ENCODE measurements at regions not wholly inside any gene's neighbourhood (a gene's known extent, or its start where the extent isn't known, plus 50 kb on each side); places are given as distances from the start of the nearest gene placed in this dataset.

DNA sequence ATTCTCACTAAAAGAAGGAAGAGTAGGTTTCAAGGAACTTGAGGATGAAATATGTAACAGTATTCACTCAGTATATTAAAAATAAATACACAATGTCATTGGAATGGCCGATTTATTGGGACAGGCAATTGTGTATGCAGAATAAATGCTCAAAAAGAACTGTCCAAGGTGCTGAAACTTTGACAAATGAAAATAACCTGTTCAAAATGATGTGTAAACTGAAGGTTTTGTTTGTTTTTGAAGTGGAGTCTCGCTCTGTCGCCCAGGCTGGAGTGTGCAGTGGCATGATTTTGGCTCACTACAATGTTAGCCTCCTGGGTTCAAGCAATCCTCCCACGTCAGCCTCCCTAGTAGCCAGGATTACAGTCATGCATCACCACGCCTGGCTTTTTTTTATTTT lies 318.7 kb upstream of the RBFOX1 start:
- Histone ChIP-seq H3K27ac (no peak overlapping the region), H3K4me1 (no peaks in the 10 kb centered on the region), H3K9me3 (no peaks in the 10 kb centered on the region), H3K36me3 (no peaks in the 10 kb centered on the region), H3K27me3 (no peaks in the 10 kb centered on the region), H3K4me3 (no peak overlapping the region)
- DNase-seq = no peak
- intact Hi-C loops (cut with DNase I; ENCODE audit: low total_unique reads) = no loop called here
- no peak for TF ChIP-seq CTCF (IDR thresholded peaks at IDR 0.05)
- no peak for TF ChIP-seq POLR2A (IDR thresholded peaks at IDR 0.05)

GRCh38 chr16:7004266-7004665 lies 328.4 kb upstream of the RBFOX1 start:
- no peak for TF ChIP-seq POLR2A (IDR thresholded peaks at IDR 0.05)
- no peak for TF ChIP-seq CTCF (IDR thresholded peaks at IDR 0.05)

DNA sequence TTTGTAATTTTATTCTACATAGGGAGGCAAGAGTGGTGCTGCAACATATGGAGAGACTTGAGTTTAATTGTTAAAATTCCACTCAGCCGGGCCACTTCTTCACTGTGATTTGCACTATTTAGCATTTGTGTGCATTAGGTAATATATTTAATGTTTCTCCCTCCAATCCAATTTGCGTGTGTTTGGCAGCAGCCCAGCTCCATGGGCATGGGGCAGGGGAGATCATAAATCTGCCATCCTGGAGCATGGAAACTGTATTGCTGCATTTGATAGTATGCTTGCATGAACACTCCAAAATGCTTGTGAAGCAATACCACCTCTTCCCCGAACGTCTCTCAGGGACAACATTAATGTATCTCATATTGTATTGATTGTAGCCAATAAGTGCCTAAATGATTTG lies 339.1 kb upstream of the RBFOX1 start:
- H3K9me3 ChIP-seq = no peaks in the 10 kb centered on the region
- H3K36me3 ChIP-seq = no peaks in the 10 kb centered on the region
- H3K27me3 ChIP-seq = no peaks in the 10 kb centered on the region
- H3K4me1 ChIP-seq = no peaks in the 10 kb centered on the region
- no peak overlapping the region for H3K27ac ChIP-seq
- TF ChIP-seq CTCF (IDR thresholded peaks at IDR 0.05) = no peak
- no peak for TF ChIP-seq POLR2A (IDR thresholded peaks at IDR 0.05)
- intact Hi-C loops (cut with DNase I; ENCODE audit: low total_unique reads) = no loop called here
- H3K4me3 ChIP-seq = no peak overlapping the region
- DNase-seq = no peak

More at GRCh38 chr16:7004266-7004665, 328.4 kb upstream of the RBFOX1 start:
- H3K27me3 ChIP-seq = no peaks in the 10 kb centered on the region
- no peaks in the 10 kb centered on the region for H3K36me3 ChIP-seq
- H3K9me3 ChIP-seq = no peaks in the 10 kb centered on the region
- DNase-seq = no peak
- H3K27ac ChIP-seq = no peak overlapping the region
- no peaks in the 10 kb centered on the region for H3K4me1 ChIP-seq
- H3K4me3 ChIP-seq = no peak overlapping the region
- intact Hi-C loops (cut with DNase I; ENCODE audit: low total_unique reads) = no loop called here

DNA sequence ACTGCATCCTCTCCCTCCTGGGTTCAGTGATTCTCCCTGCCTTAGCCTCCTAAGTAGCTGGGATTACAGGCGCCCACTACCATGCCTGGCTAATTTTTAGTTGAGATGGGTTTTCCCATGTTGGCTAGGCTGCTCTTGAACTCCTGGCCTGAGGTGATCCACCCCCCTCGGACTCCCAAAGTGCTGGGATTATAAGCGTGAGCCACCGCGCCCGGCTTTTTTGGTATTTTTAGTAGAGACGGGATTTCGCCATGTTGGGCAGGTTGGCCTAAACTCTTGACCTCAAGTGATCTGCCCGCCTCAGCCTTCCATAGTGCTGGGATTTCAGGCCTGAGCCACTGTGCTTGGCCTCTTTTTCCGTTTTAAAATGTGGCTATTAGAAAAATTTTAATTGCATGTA lies 343.8 kb upstream of the RBFOX1 start:
- H3K27ac ChIP-seq = no peak overlapping the region
- H3K27me3 ChIP-seq = no peaks in the 10 kb centered on the region
- intact Hi-C loops (cut with DNase I; ENCODE audit: low total_unique reads) = no loop called here
- no peaks in the 10 kb centered on the region for H3K36me3 ChIP-seq
- no peak for TF ChIP-seq CTCF (IDR thresholded peaks at IDR 0.05)
- TF ChIP-seq POLR2A (IDR thresholded peaks at IDR 0.05) = no peak
- H3K4me1 ChIP-seq = no peaks in the 10 kb centered on the region
- no peaks in the 10 kb centered on the region for H3K9me3 ChIP-seq
- no peak overlapping the region for H3K4me3 ChIP-seq
- no peak for DNase-seq

DNA sequence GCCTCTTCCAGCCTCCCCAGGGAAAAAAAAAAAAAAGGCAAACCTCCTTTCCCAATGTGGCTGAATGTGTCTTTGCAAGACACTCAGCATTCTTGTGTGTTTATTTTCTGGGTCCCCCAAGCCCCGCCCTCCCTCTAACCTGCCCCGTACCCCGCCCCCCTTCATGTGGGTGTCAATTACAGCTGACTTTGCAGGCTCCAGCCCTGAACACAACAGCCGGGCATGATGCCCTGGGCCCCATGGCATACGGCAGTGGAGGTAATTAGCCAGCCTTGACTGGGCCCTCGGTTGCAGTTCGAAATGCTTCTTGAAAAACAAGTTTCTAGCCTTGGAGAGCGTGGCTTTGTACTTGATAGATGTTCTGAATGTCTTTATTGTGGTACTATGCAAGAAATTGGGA lies 354.7 kb upstream of the RBFOX1 start:
- Histone ChIP-seq H3K4me1 (no peaks in the 10 kb centered on the region), H3K27ac (no peak overlapping the region), H3K4me3 (no peak overlapping the region), H3K27me3 (no peaks in the 10 kb centered on the region), H3K36me3 (no peaks in the 10 kb centered on the region), H3K9me3 (no peaks in the 10 kb centered on the region)
- TF ChIP-seq POLR2A (IDR thresholded peaks at IDR 0.05) (no peak), CTCF (IDR thresholded peaks at IDR 0.05) (no peak)
- intact Hi-C loops (cut with DNase I; ENCODE audit: low total_unique reads) = no loop called here
- DNase-seq = no peak

Measured in uterus (tissue), 3 donors.